Cardiac fibroblast (primary cell): ENCODE measurements at regions not wholly inside any gene's neighbourhood (a gene's known extent, or its start where the extent isn't known, plus 50 kb on each side); places are given as distances from the start of the nearest gene placed in this dataset.
A peak's percentile ranks its signal among the peaks of the same experiment; 100 is the strongest.

Experiments
- DNase-seq, 2 donors: peaks; one replicate each; pipeline versions ENCODE4 v3.0.0 to v3.0.0-alpha.2; 2010; ENCODE audit warnings: low read depth in 2 of 2
- H3K4me3 ChIP-seq, 2 donors: replicated peaks in 1 of 2; 1 replicate in 1 of 2; 2 replicates in 1 of 2; pipeline ENCODE4 v1.5.1; 2011; ENCODE audit warnings: low read depth in 2 of 2, low read length in 2 of 2, mild to moderate bottlenecking in 2 of 2, moderate library complexity in 1 of 2
- CTCF ChIP-seq: IDR thresholded peaks from one replicate; pipeline ENCODE4 v1.5.1; 2011; ENCODE audit warnings: low read depth, mild to moderate bottlenecking, low read length, inconsistent platforms

GRCh38 chr10:3475367-3475766 is 302.8 kb upstream of the PITRM1 start:
- no peak for TF ChIP-seq CTCF
- H3K4me3 ChIP-seq: no peak overlapping the region
- no peak for DNase-seq

DNA sequence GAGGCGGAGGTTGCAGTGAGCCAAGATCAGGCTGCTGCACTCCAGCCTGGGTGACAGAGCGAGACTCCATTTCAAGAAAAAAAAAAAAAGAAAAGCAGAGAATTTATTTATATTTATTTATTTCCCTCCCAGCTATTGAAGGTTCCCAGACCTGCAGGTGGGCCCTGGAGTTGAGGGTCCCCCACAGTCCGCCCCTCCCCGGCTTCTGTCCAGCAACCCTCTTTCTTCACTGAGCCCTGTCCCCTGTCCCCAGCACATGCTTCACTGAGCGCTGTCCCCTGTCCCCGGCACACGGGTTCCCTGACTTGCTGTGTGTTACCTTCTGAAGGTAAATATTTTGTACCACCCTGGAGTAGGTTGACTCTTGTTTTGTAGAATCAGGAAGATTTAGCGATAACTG is 301.7 kb upstream of the PITRM1 start:
- no peak for TF ChIP-seq CTCF
- no peak overlapping the region for H3K4me3 ChIP-seq
- DNase-seq: no peak

DNA sequence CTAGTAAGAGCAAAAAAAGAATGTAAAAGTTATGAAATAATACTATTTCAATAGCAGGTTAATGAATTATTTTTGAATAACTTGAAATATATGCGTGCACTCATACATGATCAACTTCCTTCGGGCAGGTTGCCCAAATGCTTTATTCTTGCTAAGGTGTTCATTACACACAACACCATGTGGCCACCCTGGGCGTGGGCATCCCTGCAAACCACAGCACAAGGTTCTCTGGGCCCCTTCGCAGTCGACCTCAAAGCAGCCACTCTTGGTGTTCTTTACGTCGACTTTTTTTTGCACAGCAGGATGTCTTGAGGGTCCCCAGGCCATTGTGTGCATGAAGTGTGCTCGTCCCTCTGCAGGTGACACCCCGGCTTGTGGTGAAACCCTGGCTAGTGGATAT is 300.7 kb upstream of the PITRM1 start:
- DNase-seq: no peak
- TF ChIP-seq CTCF: no peak
- H3K4me3 ChIP-seq: no peak overlapping the region

DNA sequence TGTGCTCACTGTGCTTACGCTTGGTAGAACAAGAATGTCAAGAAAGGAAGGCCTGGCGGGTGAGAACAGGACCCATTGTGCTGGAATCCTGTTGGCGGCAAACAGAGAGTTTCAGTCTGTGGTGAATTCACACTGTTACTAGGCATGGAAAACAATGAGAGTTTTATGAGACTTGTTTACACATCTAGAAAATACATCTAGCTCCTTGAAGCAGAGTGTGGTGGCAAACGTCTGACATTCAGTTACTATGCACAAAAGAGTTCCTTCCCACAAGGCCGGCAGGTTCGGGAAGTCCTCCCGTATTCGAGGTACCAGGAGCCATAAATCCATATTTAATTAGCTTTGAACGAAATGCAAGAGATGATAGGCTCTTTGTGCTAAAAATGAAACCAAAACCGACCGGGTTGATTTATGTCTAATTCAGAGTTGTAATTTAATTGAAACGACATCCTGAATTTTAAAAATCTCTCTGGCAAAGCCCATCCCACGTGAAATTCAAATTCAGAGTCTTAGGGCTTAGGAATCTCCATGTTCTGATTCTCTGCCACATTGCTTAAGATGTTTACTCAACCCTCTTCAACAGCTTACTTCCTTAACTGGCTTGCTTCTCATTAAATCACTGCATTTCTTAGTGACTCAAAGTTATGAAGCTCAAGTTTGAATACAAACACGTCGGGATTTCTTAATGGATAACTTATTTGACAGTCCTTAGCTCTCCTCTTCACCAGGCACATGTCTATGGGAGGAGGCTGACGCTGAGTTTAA is 299.9 kb upstream of the PITRM1 start:
- peak; percentile 73 for DNase-seq

DNA sequence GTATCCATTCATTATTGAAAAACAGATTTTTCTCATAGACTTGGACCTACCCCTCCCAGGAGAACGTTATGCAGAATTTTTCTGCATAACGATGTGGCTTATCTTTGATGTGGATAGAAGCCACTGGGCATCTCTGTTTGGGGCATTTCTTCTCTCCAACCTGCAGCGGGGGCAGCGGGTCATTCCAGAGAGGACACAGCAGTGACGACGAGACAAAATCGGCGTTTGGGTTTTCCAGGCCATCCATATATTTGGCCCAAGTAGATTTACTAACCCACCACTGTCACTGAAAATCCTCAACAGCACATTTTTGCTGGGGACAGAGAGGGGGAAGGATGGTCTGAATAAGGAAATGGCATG is 299.3 kb upstream of the PITRM1 start:
- no peak for DNase-seq
- no peak for TF ChIP-seq CTCF
- no peak overlapping the region for H3K4me3 ChIP-seq

More for the DNA sequence above, 299.9 kb upstream of the PITRM1 start:
- H3K4me3 ChIP-seq: peak overlapping the region in 1 of 2 donors; percentile 4
- no peak for TF ChIP-seq CTCF

DNA sequence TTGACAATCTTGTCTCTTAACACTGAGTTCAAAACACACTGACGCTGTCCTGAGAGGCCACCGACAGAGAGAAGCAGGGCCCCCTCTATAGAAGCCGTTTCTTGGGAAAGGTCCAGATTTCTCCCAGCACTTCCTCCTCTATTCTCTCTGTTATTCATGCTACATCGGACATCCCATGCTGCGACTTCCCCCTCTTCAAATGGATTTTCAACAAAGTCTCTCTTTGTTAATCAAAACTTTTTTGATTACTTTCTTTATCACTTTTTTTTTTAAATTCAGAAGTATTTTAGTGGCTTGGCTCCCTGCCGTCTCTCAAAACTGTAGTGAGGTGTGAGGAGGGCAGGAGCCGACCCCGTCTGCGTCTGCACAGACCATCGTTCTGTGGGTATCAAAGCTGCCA is 298.9 kb upstream of the PITRM1 start:
- TF ChIP-seq CTCF: no peak
- DNase-seq: no peak

GRCh38 chr10:3470191-3470590 is 297.6 kb upstream of the PITRM1 start:
- no peak for DNase-seq
- no peak for TF ChIP-seq CTCF
- no peak overlapping the region for H3K4me3 ChIP-seq

More for the DNA sequence above, 298.9 kb upstream of the PITRM1 start:
- H3K4me3 ChIP-seq: no peak overlapping the region
